Gastrocnemius medialis (tissue), 4 donors: ENCODE measurements at regions not wholly inside any gene's neighbourhood (a gene's known extent, or its start where the extent isn't known, plus 50 kb on each side); places are given as distances from the start of the nearest gene placed in this dataset.

Experiments
- ATAC-seq, 2 donors: fragments of 150-250 bp; one replicate each; pipeline ENCODE4 v1.9.1; 2016
- DNase-seq, 2 donors: peaks; one replicate each; pipeline ENCODE4 v3.0.0-alpha.2; 2019
- H3K27ac ChIP-seq, 4 donors: fragments of 200-600 bp; sonication (generic); 1 replicate in 1 of 4; 2 replicates in 3 of 4; pipeline ENCODE4 v1.5.1; 2016 to 2018; ENCODE audit warnings: mild to moderate bottlenecking in 2 of 4, moderate library complexity in 1 of 4
- H3K27me3 ChIP-seq, 3 donors: fragments of 200-600 bp; sonication (generic) in 2 of 3; 1 replicate in 1 of 3; 2 replicates in 2 of 3; pipeline versions ENCODE4 v1.5.1 to v1.6.0; 2016 to 2019; ENCODE audit warnings: mild to moderate bottlenecking in 1 of 3, moderate library complexity in 1 of 3
- H3K36me3 ChIP-seq, 2 donors: fragments of 200-600 bp; sonication (generic) in 1 of 2; one replicate each; pipeline ENCODE4 v1.5.1; 2017 to 2018
- H3K4me1 ChIP-seq, 2 donors: fragments of 200-600 bp; sonication (generic) in 1 of 2; one replicate each; pipeline ENCODE4 v1.5.1; 2016 to 2017; ENCODE audit warnings: mild to moderate bottlenecking in 2 of 2
- H3K4me3 ChIP-seq, 4 donors: fragments of 200-600 bp; sonication (generic) in 3 of 4; 1 replicate in 1 of 4; 2 replicates in 3 of 4; pipeline ENCODE4 v1.5.1; 2016 to 2019; ENCODE audit warnings: mild to moderate bottlenecking in 2 of 4
- H3K9me3 ChIP-seq, 3 donors: fragments of 200-600 bp; sonication (generic) in 2 of 3; 1 replicate in 1 of 3; 2 replicates in 2 of 3; pipeline ENCODE4 v1.5.1; 2016 to 2019
- POLR2A ChIP-seq, 2 donors: fragments of 450-650 bp; IDR thresholded peaks; one replicate each; pipeline ENCODE4 v1.6.1; 2017; ENCODE audit warnings: antibody characterized with exemption in 2 of 2, mild to moderate bottlenecking in 2 of 2, moderate library complexity in 2 of 2
- in situ Hi-C, 4 donors: fragments of 200-750 bp; cut with MboI; loops; one replicate each; pipeline versions ENCODE4 v1.15.0 to v1.8.0; 2017; ENCODE audit warnings: low sequenced_read_pairs in 4 of 4
- intact Hi-C: fragments of 100-400 bp; cut with DNase I; formaldehyde crosslinking; loops from one replicate; pipeline ENCODE4 v1.15.1; 2023; ENCODE audit warnings: low total_unique reads
- TF ChIP-seq, protein P1 (sequence below), 5 experiments: fragments of 450-650 bp in 3 of 5; fragments of 200-600 bp in 2 of 5; sonication (generic) in 2 of 5; IDR thresholded peaks in 4 of 5; conservative IDR thresholded peaks in 1 of 5; 1 replicate in 4 of 5; 2 replicates in 1 of 5; pipeline ENCODE4 v1.5.1; 2016 to 2019; ENCODE audit warnings: antibody characterized with exemption in 5 of 5, mild to moderate bottlenecking in 3 of 5, moderate library complexity in 3 of 5

DNA sequence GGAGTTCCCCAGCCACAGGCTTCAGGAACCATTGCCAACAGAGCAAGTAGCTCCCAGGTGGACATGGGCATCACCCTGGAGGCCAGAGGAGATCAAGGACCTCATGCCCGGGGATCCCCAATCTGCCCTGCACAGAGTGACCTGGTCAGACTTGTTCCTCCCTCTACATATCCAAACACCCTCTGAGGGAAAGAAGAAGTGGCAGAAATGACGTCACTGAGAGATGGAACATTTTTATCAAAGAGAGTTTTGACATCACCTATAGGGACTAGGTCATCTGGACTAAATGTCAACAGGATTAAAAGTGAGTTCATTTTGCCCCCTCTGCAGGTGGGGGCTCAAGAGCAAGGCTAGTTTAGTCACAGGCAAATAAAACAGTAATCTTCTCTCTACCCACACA, 273.7 kb downstream of the SKAP2 start:
- TF ChIP-seq, protein P1, sequence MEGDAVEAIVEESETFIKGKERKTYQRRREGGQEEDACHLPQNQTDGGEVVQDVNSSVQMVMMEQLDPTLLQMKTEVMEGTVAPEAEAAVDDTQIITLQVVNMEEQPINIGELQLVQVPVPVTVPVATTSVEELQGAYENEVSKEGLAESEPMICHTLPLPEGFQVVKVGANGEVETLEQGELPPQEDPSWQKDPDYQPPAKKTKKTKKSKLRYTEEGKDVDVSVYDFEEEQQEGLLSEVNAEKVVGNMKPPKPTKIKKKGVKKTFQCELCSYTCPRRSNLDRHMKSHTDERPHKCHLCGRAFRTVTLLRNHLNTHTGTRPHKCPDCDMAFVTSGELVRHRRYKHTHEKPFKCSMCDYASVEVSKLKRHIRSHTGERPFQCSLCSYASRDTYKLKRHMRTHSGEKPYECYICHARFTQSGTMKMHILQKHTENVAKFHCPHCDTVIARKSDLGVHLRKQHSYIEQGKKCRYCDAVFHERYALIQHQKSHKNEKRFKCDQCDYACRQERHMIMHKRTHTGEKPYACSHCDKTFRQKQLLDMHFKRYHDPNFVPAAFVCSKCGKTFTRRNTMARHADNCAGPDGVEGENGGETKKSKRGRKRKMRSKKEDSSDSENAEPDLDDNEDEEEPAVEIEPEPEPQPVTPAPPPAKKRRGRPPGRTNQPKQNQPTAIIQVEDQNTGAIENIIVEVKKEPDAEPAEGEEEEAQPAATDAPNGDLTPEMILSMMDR (IDR thresholded peaks at IDR 0.05 in 4 of 5, conservative IDR thresholded peaks at IDR 0.05 in 1 of 5), result no peak
- TF ChIP-seq POLR2A (IDR thresholded peaks at IDR 0.05), result no peak
- Histone ChIP-seq H3K27me3 (peaks cover 0 to 2% (median 0%) of the 10 kb centered on the region in 3 donors), H3K4me3 (no peak overlapping the region), H3K9me3 (no peaks in the 10 kb centered on the region), H3K27ac (no peak overlapping the region), H3K36me3 (no peaks in the 10 kb centered on the region), H3K4me1 (no peaks in the 10 kb centered on the region)
- DNase-seq (no peak), ATAC-seq (no peak)
- intact Hi-C loops, result no loop called here
- in situ Hi-C loops, result no loop called here

DNA sequence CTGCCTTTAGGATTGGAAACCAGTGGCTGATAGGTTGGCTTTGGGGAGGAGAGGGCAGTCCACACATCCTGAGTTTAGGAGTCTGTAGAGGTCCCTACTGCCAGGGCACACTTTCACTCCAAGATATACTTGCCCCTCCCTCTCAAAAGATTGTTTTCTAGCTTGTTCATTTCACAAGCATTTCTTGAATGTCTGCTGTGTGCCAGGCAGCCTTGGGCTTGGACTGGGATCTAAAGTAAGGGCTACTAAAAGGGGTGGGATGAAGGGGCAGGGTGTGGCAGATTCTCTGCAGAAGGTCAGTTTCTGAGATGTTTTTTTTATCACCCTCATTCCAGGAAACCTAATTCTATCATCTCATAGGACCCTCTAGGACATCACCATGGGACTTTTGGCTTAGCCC, 272.4 kb downstream of the SKAP2 start:
- ATAC-seq, result no peak
- no peak for TF ChIP-seq POLR2A (IDR thresholded peaks at IDR 0.05)
- TF ChIP-seq, protein P1 (IDR thresholded peaks at IDR 0.05 in 4 of 5, conservative IDR thresholded peaks at IDR 0.05 in 1 of 5), result no peak

DNA sequence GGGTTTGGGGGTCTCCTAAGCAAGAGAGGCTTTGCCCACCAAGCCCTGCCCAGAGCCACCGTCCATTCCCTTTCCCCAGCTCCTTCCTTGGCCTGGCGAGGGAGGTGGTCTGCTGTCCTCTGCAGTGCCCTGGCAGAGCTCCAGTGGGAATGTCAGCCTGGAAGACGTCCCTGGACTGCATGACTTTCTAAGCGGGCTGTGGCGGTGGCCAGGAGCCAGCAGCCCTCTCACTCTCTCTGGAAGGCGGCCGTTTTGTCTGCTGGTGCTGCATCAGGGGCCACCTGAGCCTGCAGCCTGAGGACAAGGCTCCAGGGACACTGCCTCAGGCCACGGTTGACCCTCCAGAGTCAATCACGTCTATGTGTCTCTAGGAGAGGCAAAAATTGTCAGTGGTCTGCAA, 271.0 kb downstream of the SKAP2 start:
- Histone ChIP-seq H3K27ac (no peak overlapping the region), H3K36me3 (no peaks in the 10 kb centered on the region), H3K4me1 (no peaks in the 10 kb centered on the region), H3K9me3 (no peaks in the 10 kb centered on the region), H3K4me3 (no peak overlapping the region), H3K27me3 (peaks cover 0 to 2% (median 0%) of the 10 kb centered on the region in 3 donors)
- no peak for TF ChIP-seq POLR2A (IDR thresholded peaks at IDR 0.05)
- TF ChIP-seq, protein P1 (IDR thresholded peaks at IDR 0.05 in 4 of 5, conservative IDR thresholded peaks at IDR 0.05 in 1 of 5), result no peak
- ATAC-seq (no peak), DNase-seq (no peak)
- intact Hi-C loops (no loop called here), in situ Hi-C loops (no loop called here)

More for the DNA sequence above, 272.4 kb downstream of the SKAP2 start:
- no peak for DNase-seq
- Histone ChIP-seq H3K27ac (no peak overlapping the region), H3K27me3 (peaks cover 0 to 2% (median 0%) of the 10 kb centered on the region in 3 donors), H3K4me3 (no peak overlapping the region), H3K9me3 (no peaks in the 10 kb centered on the region), H3K4me1 (no peaks in the 10 kb centered on the region), H3K36me3 (no peaks in the 10 kb centered on the region)
- in situ Hi-C loops, result no loop called here
- intact Hi-C loops, result no loop called here

DNA sequence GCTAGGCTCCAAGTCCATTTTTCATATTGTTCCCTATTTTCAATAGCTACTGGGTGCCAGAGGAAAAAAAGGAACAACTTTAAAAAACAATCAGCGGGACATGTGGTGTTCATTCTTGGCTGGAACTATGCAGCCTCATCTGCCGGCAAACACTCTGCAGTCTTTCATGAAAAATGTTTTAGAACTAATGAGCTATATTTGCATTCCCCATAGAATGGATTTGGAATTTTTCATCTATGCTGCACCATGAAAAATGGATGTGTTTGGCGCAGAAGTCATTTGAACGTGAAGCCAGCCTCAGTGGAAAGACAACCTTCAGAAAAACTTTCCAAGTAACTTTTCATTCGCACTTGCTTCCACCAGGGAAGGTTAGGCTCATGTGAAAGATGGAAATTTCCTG, 270.5 kb downstream of the SKAP2 start:
- Histone ChIP-seq H3K27ac (no peak overlapping the region), H3K4me3 (no peak overlapping the region), H3K36me3 (no peaks in the 10 kb centered on the region), H3K4me1 (no peaks in the 10 kb centered on the region), H3K9me3 (no peaks in the 10 kb centered on the region), H3K27me3 (peaks cover 0 to 2% (median 0%) of the 10 kb centered on the region in 3 donors)
- no peak for ATAC-seq
- in situ Hi-C loops (no loop called here), intact Hi-C loops (no loop called here)
- TF ChIP-seq, protein P1 (IDR thresholded peaks at IDR 0.05 in 4 of 5, conservative IDR thresholded peaks at IDR 0.05 in 1 of 5), result no peak
- TF ChIP-seq POLR2A (IDR thresholded peaks at IDR 0.05), result no peak
- DNase-seq, result no peak

DNA sequence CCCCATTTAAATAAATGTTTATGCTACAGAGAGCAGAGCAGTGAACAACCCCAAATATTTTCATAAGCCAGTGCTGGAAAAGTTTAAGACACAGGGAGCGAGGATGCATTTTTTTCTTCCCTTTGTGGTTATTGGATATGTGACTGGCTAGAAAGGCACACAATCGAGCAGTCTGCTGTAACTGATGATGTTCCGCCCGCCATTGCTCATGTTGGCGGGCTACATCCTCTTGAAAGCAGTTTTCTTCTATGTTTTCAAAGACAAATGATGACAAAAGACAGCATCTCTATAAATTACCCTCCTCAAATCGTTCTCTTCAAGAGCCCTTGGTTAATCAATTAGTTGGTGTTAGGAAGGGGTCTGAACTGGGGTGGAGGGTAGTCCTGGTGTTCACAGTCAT, 269.8 kb downstream of the SKAP2 start:
- in situ Hi-C loops (no loop called here), intact Hi-C loops (no loop called here)
- TF ChIP-seq POLR2A (IDR thresholded peaks at IDR 0.05), result no peak
- TF ChIP-seq, protein P1 (IDR thresholded peaks at IDR 0.05 in 4 of 5, conservative IDR thresholded peaks at IDR 0.05 in 1 of 5), result no peak
- H3K27me3 ChIP-seq, result peaks cover 0 to 2% (median 0%) of the 10 kb centered on the region in 3 donors
- no peak for DNase-seq
- H3K4me3 ChIP-seq, result no peak overlapping the region
- H3K27ac ChIP-seq, result no peak overlapping the region
- no peak for ATAC-seq
- H3K4me1 ChIP-seq, result no peaks in the 10 kb centered on the region
- H3K36me3 ChIP-seq, result no peaks in the 10 kb centered on the region
- H3K9me3 ChIP-seq, result no peaks in the 10 kb centered on the region
